ENCODE measurements at regions not wholly inside any gene's neighbourhood (a gene's known extent, or its start where the extent isn't known, plus 50 kb on each side); places are given as distances from the start of the nearest gene placed in this dataset.
A peak's percentile ranks its signal among the peaks of the same experiment; 100 is the strongest.

DNA sequence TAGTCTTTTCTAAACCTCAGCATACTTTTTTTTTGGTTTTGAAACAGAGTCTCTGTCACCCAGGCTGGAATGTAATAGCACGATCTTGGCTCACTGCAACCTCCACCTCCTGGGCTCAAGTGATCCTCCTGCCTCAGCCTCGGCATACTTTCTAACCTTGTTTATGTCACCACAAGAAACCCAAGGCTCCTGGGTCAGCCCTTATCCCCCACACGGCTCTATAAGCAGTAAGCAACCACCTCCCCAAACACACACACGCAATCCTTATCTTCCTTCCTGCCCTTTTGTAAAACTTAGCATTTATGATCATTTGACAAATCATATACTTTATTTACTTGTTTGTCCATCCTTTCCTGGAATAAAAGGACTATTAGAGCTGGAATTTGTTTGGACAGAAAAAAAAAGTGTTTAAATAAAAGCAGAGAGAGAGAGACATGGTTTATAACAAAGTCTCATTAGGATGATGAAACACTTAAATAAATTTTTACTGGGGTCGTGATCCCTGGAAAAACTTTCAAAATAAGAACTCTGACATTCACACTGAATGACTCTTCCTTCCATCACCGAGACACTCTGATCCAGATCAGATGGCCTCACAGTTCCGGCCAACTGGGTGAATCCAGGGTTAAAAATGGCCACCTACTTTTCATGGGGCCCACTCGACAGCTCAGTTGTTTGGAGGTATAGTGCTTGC, 72.7 kb upstream of the PIK3CG start:
- H3K4me3 ChIP-seq: no peak overlapping the region
- no peaks in the 10 kb centered on the region for H3K4me1 ChIP-seq (ENCODE audit: insufficient read depth)
- no peak overlapping the region for H2AFZ ChIP-seq
- no peak overlapping the region for H3K27ac ChIP-seq
- H4K20me1 ChIP-seq (ENCODE audit: insufficient read depth, poor library complexity, severe bottlenecking): no peaks in the 10 kb centered on the region
- no peaks in the 10 kb centered on the region for H3K36me3 ChIP-seq (replicated peaks; ENCODE audit: insufficient read depth, low read depth)
- no peaks in the 10 kb centered on the region for H3K79me2 ChIP-seq
- peaks cover under 1% of the 10 kb centered on the region for H3K9me3 ChIP-seq (ENCODE audit: low read depth)
- 48% methylated on average over 8 of the region's 8 CpGs for WGBS (ENCODE audit: low lambda C conversion rate, missing lambda C conversion rate)
- TF ChIP-seq, protein P1, sequence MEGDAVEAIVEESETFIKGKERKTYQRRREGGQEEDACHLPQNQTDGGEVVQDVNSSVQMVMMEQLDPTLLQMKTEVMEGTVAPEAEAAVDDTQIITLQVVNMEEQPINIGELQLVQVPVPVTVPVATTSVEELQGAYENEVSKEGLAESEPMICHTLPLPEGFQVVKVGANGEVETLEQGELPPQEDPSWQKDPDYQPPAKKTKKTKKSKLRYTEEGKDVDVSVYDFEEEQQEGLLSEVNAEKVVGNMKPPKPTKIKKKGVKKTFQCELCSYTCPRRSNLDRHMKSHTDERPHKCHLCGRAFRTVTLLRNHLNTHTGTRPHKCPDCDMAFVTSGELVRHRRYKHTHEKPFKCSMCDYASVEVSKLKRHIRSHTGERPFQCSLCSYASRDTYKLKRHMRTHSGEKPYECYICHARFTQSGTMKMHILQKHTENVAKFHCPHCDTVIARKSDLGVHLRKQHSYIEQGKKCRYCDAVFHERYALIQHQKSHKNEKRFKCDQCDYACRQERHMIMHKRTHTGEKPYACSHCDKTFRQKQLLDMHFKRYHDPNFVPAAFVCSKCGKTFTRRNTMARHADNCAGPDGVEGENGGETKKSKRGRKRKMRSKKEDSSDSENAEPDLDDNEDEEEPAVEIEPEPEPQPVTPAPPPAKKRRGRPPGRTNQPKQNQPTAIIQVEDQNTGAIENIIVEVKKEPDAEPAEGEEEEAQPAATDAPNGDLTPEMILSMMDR (IDR thresholded peaks at IDR 0.05; ENCODE audit: poor library complexity): no peak
- no peak for TF ChIP-seq EZH2phosphoT487 (IDR thresholded peaks at IDR 0.05; ENCODE audit: low read depth, severe bottlenecking, unreplicated experiment)
- no peak for TF ChIP-seq EZH2 (IDR thresholded peaks at IDR 0.05; ENCODE audit: borderline replicate concordance)
- no peaks in the 10 kb centered on the region for H3K9me2 ChIP-seq (replicated peaks; ENCODE audit: insufficient read depth)
- peaks cover 4% of the 10 kb centered on the region for H3K27me3 ChIP-seq
- no peak overlapping the region for H3K4me2 ChIP-seq
- DNase-seq (ENCODE audit: low spot score): no peak

- Histone ChIP-seq H3K4me1 (ENCODE audit: insufficient read depth) (no peaks in the 10 kb centered on the region), H3K27ac (no peak overlapping the region), H4K20me1 (ENCODE audit: insufficient read depth, poor library complexity, severe bottlenecking) (no peaks in the 10 kb centered on the region), H3K9me2 (replicated peaks; ENCODE audit: insufficient read depth) (no peaks in the 10 kb centered on the region), H3K9me3 (ENCODE audit: low read depth) (peaks cover 9% of the 10 kb centered on the region), H3K36me3 (replicated peaks; ENCODE audit: insufficient read depth, low read depth) (no peaks in the 10 kb centered on the region), H2AFZ (no peak overlapping the region), H3K27me3 (peaks cover 4% of the 10 kb centered on the region), H3K4me2 (no peak overlapping the region), H3K4me3 (no peak overlapping the region), H3K79me2 (no peaks in the 10 kb centered on the region)
- peak; percentile 62 for DNase-seq (ENCODE audit: low spot score)
- TF ChIP-seq, protein P1 (IDR thresholded peaks at IDR 0.05; ENCODE audit: poor library complexity): peak; percentile 78
- TF ChIP-seq EZH2 (IDR thresholded peaks at IDR 0.05; ENCODE audit: borderline replicate concordance): no peak
- WGBS (ENCODE audit: low lambda C conversion rate, missing lambda C conversion rate): 70% methylated on average over 7 of the region's 7 CpGs
Observed at GRCh38 chr7:106793015-106793975, 71.8 kb upstream of the PIK3CG start.

- WGBS (ENCODE audit: low lambda C conversion rate, missing lambda C conversion rate): 79% methylated on average over 6 of the region's 6 CpGs
Observed at GRCh38 chr7:106794276-106795083, 70.6 kb upstream of the PIK3CG start.

More at GRCh38 chr7:106794276-106795083, 70.6 kb upstream of the PIK3CG start:
- no peaks in the 10 kb centered on the region for H4K20me1 ChIP-seq (ENCODE audit: insufficient read depth, poor library complexity, severe bottlenecking)
- H3K9me2 ChIP-seq (replicated peaks; ENCODE audit: insufficient read depth): no peaks in the 10 kb centered on the region
- no peak overlapping the region for H3K4me3 ChIP-seq
- H3K9me3 ChIP-seq (ENCODE audit: low read depth): peaks cover 9% of the 10 kb centered on the region
- H3K27ac ChIP-seq: no peak overlapping the region
- peaks cover 4% of the 10 kb centered on the region for H3K27me3 ChIP-seq
- H3K36me3 ChIP-seq (replicated peaks; ENCODE audit: insufficient read depth, low read depth): no peaks in the 10 kb centered on the region
- H3K4me1 ChIP-seq (ENCODE audit: insufficient read depth): no peaks in the 10 kb centered on the region
- no peaks in the 10 kb centered on the region for H3K79me2 ChIP-seq
- H3K4me2 ChIP-seq: no peak overlapping the region
- TF ChIP-seq, protein P1 (IDR thresholded peaks at IDR 0.05; ENCODE audit: poor library complexity): no peak
- TF ChIP-seq EZH2phosphoT487 (IDR thresholded peaks at IDR 0.05; ENCODE audit: low read depth, severe bottlenecking, unreplicated experiment): no peak
- DNase-seq (ENCODE audit: low spot score): no peak
- H2AFZ ChIP-seq: no peak overlapping the region
